HEK293 (cell line): ENCODE measurements at regions not wholly inside any gene's neighbourhood (a gene's known extent, or its start where the extent isn't known, plus 50 kb on each side); places are given as distances from the start of the nearest gene placed in this dataset.

Source experiments
- CTCF ChIP-seq: fragments of 450-650 bp; formaldehyde crosslinking; IDR thresholded peaks from 2 replicates; pipeline ENCODE4 v1.5.1; 2016; ENCODE audit warnings: missing biosample characterization, missing genetic modification characterization
- SETDB1 ChIP-seq: IDR thresholded peaks from one replicate; pipeline ENCODE4 v1.6.1; 2017; ENCODE audit warnings: mild to moderate bottlenecking, low read length, moderate library complexity, mixed read lengths; ENCODE audit not compliant: insufficient read length
- SP2 ChIP-seq: fragments of 450-650 bp; formaldehyde crosslinking; IDR thresholded peaks from 2 replicates; pipeline ENCODE4 v1.5.1; 2016; ENCODE audit warnings: missing biosample characterization, missing genetic modification characterization
- ZBTB7A ChIP-seq: fragments of 450-650 bp; formaldehyde crosslinking; IDR thresholded peaks from 2 replicates; pipeline ENCODE4 v1.5.1; 2016; ENCODE audit warnings: low read depth, missing biosample characterization, missing genetic modification characterization
- ZNF132 ChIP-seq: fragments of 450-650 bp; formaldehyde crosslinking; IDR thresholded peaks from 2 replicates; pipeline ENCODE4 v1.5.1; 2017; ENCODE audit warnings: missing biosample characterization, missing genetic modification characterization, borderline replicate concordance
- ZNF174 ChIP-seq: fragments of 450-650 bp; formaldehyde crosslinking; IDR thresholded peaks from 2 replicates; pipeline ENCODE4 v1.5.0; 2017; ENCODE audit warnings: missing biosample characterization, mild to moderate bottlenecking, missing genetic modification characterization
- ZNF2 ChIP-seq: fragments of 450-650 bp; formaldehyde crosslinking; IDR thresholded peaks from 2 replicates; pipeline ENCODE4 v1.5.1; 2016; ENCODE audit warnings: missing biosample characterization, missing genetic modification characterization
- ZNF239 ChIP-seq: fragments of 450-650 bp; formaldehyde crosslinking; IDR thresholded peaks from 2 replicates; pipeline ENCODE4 v1.5.1; 2016; ENCODE audit warnings: missing biosample characterization, missing genetic modification characterization
- ZNF266 ChIP-seq: fragments of 450-650 bp; formaldehyde crosslinking; IDR thresholded peaks from 2 replicates; pipeline ENCODE4 v1.5.1; 2016; ENCODE audit warnings: missing biosample characterization, missing genetic modification characterization, low read depth
- ZNF48 ChIP-seq: fragments of 450-650 bp; formaldehyde crosslinking; IDR thresholded peaks from 2 replicates; pipeline ENCODE4 v1.5.1; 2016; ENCODE audit warnings: missing biosample characterization, missing genetic modification characterization
- ZNF776 ChIP-seq: fragments of 450-650 bp; formaldehyde crosslinking; IDR thresholded peaks from 2 replicates; pipeline ENCODE4 v1.5.0; 2017; ENCODE audit warnings: missing biosample characterization, missing genetic modification characterization, borderline replicate concordance

GRCh38 chr11:98625526-98625925 is 395.2 kb upstream of the CNTN5 start:
- no peak for TF ChIP-seq ZNF48
- TF ChIP-seq CTCF (tag by site-specific recombination) = no peak
- TF ChIP-seq ZBTB7A (tag by site-specific recombination) = no peak
- TF ChIP-seq ZNF174 = no peak
- no peak for TF ChIP-seq ZNF239 (tag by site-specific recombination)
- TF ChIP-seq SETDB1 = no peak
- no peak for TF ChIP-seq ZNF776 (tag by site-specific recombination)
- no peak for TF ChIP-seq ZNF266 (tag by site-specific recombination)
- no peak for TF ChIP-seq SP2 (tag by site-specific recombination)
- TF ChIP-seq ZNF132 = no peak
- no peak for TF ChIP-seq ZNF2 (tag by site-specific recombination)
